Endothelial cell (in vitro differentiated cells): ENCODE measurements at regions not wholly inside any gene's neighbourhood (a gene's known extent, or its start where the extent isn't known, plus 50 kb on each side); places are given as distances from the start of the nearest gene placed in this dataset.

Source experiments
- DNase-seq: peaks from one replicate; pipeline ENCODE4 v3.0.0; 2021; ENCODE audit warnings: low spot score
- H3K27ac Mint-ChIP-seq: one replicate; pipeline ENCODE4 v1.8.0; 2021; ENCODE audit warnings: mixed read lengths, inconsistent platforms; ENCODE audit not compliant: unreplicated experiment
- H3K27me3 Mint-ChIP-seq: one replicate; pipeline ENCODE4 v1.8.0; 2021; ENCODE audit warnings: mild to moderate bottlenecking, moderate library complexity, mixed read lengths, inconsistent platforms; ENCODE audit not compliant: unreplicated experiment
- H3K36me3 Mint-ChIP-seq: one replicate; pipeline ENCODE4 v1.8.0; 2021; ENCODE audit warnings: mild to moderate bottlenecking, low read depth, mixed read lengths, inconsistent platforms; ENCODE audit not compliant: unreplicated experiment
- H3K4me1 Mint-ChIP-seq: one replicate; pipeline ENCODE4 v1.8.0; 2021; ENCODE audit warnings: mild to moderate bottlenecking, mixed read lengths, inconsistent platforms; ENCODE audit not compliant: unreplicated experiment
- H3K4me3 Mint-ChIP-seq: one replicate; pipeline ENCODE4 v1.8.0; 2021; ENCODE audit warnings: mild to moderate bottlenecking, mixed read lengths, inconsistent platforms; ENCODE audit not compliant: unreplicated experiment
- H3K9me3 Mint-ChIP-seq: one replicate; pipeline ENCODE4 v1.8.0; 2021; ENCODE audit warnings: mixed read lengths, inconsistent platforms; ENCODE audit not compliant: unreplicated experiment
- CTCF ChIP-seq: fragments of 200-600 bp; sonication (generic); IDR thresholded peaks from one replicate; pipeline ENCODE4 v1.5.0; 2021; ENCODE audit warnings: antibody characterized with exemption; ENCODE audit not compliant: unreplicated experiment

GRCh38 chr18:38843291-38843690, 1277.7 kb upstream of the CELF4 start:
- TF ChIP-seq CTCF: no peak
- H3K27ac Mint-ChIP-seq: no peak overlapping the region
- H3K4me3 Mint-ChIP-seq: no peak overlapping the region
- H3K4me1 Mint-ChIP-seq: no peaks in the 10 kb centered on the region
- no peaks in the 10 kb centered on the region for H3K36me3 Mint-ChIP-seq
- H3K9me3 Mint-ChIP-seq: no peaks in the 10 kb centered on the region
- DNase-seq: no peak
- no peaks in the 10 kb centered on the region for H3K27me3 Mint-ChIP-seq

- no peaks in the 10 kb centered on the region for H3K9me3 Mint-ChIP-seq
- H3K27ac Mint-ChIP-seq: no peak overlapping the region
- no peaks in the 10 kb centered on the region for H3K4me1 Mint-ChIP-seq
- TF ChIP-seq CTCF: no peak
- no peaks in the 10 kb centered on the region for H3K36me3 Mint-ChIP-seq
- H3K4me3 Mint-ChIP-seq: no peak overlapping the region
- no peak for DNase-seq
- no peaks in the 10 kb centered on the region for H3K27me3 Mint-ChIP-seq
Observed at GRCh38 chr18:38826247-38826646, 1260.6 kb upstream of the CELF4 start.

- Mint-ChIP-seq H3K4me3 (no peak overlapping the region), H3K27ac (no peak overlapping the region), H3K27me3 (no peaks in the 10 kb centered on the region), H3K4me1 (no peaks in the 10 kb centered on the region), H3K36me3 (no peaks in the 10 kb centered on the region), H3K9me3 (no peaks in the 10 kb centered on the region)
- no peak for DNase-seq
- TF ChIP-seq CTCF: no peak
Observed at GRCh38 chr18:38811209-38811608, 1245.6 kb upstream of the CELF4 start.

- Mint-ChIP-seq H3K27me3 (no peaks in the 10 kb centered on the region), H3K4me3 (no peak overlapping the region)
Observed at GRCh38 chr18:38810789-38811188, 1245.2 kb upstream of the CELF4 start.

GRCh38 chr18:38807915-38808314, 1242.3 kb upstream of the CELF4 start:
- no peak for TF ChIP-seq CTCF
- no peak for DNase-seq
- Mint-ChIP-seq H3K27me3 (no peaks in the 10 kb centered on the region), H3K27ac (no peak overlapping the region), H3K36me3 (no peaks in the 10 kb centered on the region), H3K9me3 (no peaks in the 10 kb centered on the region), H3K4me1 (no peaks in the 10 kb centered on the region), H3K4me3 (no peak overlapping the region)

More at GRCh38 chr18:38810789-38811188, 1245.2 kb upstream of the CELF4 start:
- no peaks in the 10 kb centered on the region for H3K4me1 Mint-ChIP-seq
- no peak for DNase-seq
- H3K36me3 Mint-ChIP-seq: no peaks in the 10 kb centered on the region
- H3K9me3 Mint-ChIP-seq: no peaks in the 10 kb centered on the region
- TF ChIP-seq CTCF: no peak
- no peak overlapping the region for H3K27ac Mint-ChIP-seq
